ENCODE measurements at regions not wholly inside any gene's neighbourhood (a gene's known extent, or its start where the extent isn't known, plus 50 kb on each side); places are given as distances from the start of the nearest gene placed in this dataset.

DNA sequence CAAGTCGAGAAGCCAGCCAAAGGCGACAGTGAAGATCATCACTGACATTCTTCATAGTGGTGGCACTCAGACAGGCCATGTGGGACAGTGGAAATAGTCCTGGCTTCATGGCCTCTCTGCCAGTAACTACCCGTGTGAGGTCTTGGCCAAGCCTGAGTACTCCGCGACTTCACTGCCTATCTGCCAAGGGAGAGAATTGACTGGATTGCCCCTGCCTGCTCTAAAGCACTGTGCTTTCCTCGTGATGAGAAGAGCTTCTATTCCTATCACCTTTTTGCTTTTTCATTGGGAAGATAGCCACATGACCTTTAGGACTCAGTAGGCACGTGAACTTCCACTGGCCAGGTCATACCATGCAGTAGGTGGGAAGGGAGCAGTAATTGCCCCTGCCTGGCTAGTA, 239.3 kb downstream of the HAUS1 start:
- TF ChIP-seq, protein P1, sequence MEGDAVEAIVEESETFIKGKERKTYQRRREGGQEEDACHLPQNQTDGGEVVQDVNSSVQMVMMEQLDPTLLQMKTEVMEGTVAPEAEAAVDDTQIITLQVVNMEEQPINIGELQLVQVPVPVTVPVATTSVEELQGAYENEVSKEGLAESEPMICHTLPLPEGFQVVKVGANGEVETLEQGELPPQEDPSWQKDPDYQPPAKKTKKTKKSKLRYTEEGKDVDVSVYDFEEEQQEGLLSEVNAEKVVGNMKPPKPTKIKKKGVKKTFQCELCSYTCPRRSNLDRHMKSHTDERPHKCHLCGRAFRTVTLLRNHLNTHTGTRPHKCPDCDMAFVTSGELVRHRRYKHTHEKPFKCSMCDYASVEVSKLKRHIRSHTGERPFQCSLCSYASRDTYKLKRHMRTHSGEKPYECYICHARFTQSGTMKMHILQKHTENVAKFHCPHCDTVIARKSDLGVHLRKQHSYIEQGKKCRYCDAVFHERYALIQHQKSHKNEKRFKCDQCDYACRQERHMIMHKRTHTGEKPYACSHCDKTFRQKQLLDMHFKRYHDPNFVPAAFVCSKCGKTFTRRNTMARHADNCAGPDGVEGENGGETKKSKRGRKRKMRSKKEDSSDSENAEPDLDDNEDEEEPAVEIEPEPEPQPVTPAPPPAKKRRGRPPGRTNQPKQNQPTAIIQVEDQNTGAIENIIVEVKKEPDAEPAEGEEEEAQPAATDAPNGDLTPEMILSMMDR (IDR thresholded peaks at IDR 0.05) = no peak
- no peak for TF ChIP-seq EZH2 (IDR thresholded peaks at IDR 0.05)
